ENCODE measurements at regions not wholly inside any gene's neighbourhood (a gene's known extent, or its start where the extent isn't known, plus 50 kb on each side); places are given as distances from the start of the nearest gene placed in this dataset.

DNA sequence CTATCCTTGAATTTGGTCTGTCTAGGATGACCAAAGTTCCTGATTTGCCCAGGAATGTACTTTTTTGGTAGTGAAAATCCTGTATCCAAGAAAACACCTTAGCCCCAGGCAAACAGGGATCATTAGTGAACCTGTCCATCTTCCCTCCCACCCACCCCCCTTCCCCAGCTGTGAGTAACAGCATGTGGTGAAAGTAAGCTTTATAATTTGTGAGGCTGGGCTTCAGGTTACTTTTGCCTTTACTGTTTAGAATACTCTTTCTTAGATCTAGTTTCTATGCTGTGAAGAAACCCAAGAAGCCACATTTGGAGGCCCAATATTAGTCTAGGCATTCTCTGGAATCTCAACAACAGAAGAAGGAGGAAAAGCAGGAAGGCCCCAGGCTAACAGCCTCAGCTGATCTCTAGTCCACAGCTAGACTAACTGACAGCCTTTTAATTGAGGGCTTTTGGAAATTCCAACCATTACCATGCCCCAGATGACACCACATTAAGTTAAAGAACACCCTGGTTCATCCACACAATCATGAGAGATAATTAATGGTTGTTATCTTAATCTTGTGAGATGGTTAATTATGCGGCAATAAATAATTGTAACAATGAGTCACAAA, 703.0 kb upstream of the NUDT12 start:
- TF ChIP-seq, protein P1, sequence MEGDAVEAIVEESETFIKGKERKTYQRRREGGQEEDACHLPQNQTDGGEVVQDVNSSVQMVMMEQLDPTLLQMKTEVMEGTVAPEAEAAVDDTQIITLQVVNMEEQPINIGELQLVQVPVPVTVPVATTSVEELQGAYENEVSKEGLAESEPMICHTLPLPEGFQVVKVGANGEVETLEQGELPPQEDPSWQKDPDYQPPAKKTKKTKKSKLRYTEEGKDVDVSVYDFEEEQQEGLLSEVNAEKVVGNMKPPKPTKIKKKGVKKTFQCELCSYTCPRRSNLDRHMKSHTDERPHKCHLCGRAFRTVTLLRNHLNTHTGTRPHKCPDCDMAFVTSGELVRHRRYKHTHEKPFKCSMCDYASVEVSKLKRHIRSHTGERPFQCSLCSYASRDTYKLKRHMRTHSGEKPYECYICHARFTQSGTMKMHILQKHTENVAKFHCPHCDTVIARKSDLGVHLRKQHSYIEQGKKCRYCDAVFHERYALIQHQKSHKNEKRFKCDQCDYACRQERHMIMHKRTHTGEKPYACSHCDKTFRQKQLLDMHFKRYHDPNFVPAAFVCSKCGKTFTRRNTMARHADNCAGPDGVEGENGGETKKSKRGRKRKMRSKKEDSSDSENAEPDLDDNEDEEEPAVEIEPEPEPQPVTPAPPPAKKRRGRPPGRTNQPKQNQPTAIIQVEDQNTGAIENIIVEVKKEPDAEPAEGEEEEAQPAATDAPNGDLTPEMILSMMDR (conservative IDR thresholded peaks at IDR 0.05 in 1 of 2, IDR thresholded peaks at IDR 0.05 in 1 of 2; ENCODE audit: extremely low read depth in 1 of 2, insufficient read depth in 1 of 2, low read depth in 1 of 2, low read length in 2 of 2) = no peak
- no peak for TF ChIP-seq EZH2 (IDR thresholded peaks at IDR 0.05; ENCODE audit: borderline replicate concordance, low read length)

All from mammary epithelial cell (primary cell).